Transverse colon (tissue), 3 donors: ENCODE measurements at regions not wholly inside any gene's neighbourhood (a gene's known extent, or its start where the extent isn't known, plus 50 kb on each side); places are given as distances from the start of the nearest gene placed in this dataset.

Experiments
- POLR2A ChIP-seq: fragments of 450-650 bp; IDR thresholded peaks from one replicate; pipeline ENCODE4 v1.6.1; 2016; ENCODE audit warnings: antibody characterized with exemption, mild to moderate bottlenecking, moderate library complexity
- POLR2AphosphoS5 ChIP-seq, 3 donors: sonication (generic); formaldehyde crosslinking; IDR thresholded peaks; one replicate each; pipeline ENCODE4 v1.6.1; 2016; ENCODE audit warnings: antibody characterized with exemption in 3 of 3

GRCh38 chr4:189049682-189050081, 891.0 kb upstream of the FRG1 start:
- TF ChIP-seq POLR2A (no peak), POLR2AphosphoS5 (IDR thresholded peaks at IDR 0.05) (no peak)
